Activated CD8-positive, alpha-beta memory T cell treated with anti-CD3 and anti-CD28 coated beads, Interleukin-2, amount 50 U/mL, for 48 hours (primary cell): ENCODE measurements at regions not wholly inside any gene's neighbourhood (a gene's known extent, or its start where the extent isn't known, plus 50 kb on each side); places are given as distances from the start of the nearest gene placed in this dataset.
"Not testable (repeated sequence)": the region's sequence is repeated elsewhere in the genome, so short reads cannot be mapped to it uniquely, and the experiment has no call there.

ENCODE experiments used
- DNase-seq: peaks from one replicate; pipeline ENCODE4 v3.0.0-alpha.2; 2020

DNA sequence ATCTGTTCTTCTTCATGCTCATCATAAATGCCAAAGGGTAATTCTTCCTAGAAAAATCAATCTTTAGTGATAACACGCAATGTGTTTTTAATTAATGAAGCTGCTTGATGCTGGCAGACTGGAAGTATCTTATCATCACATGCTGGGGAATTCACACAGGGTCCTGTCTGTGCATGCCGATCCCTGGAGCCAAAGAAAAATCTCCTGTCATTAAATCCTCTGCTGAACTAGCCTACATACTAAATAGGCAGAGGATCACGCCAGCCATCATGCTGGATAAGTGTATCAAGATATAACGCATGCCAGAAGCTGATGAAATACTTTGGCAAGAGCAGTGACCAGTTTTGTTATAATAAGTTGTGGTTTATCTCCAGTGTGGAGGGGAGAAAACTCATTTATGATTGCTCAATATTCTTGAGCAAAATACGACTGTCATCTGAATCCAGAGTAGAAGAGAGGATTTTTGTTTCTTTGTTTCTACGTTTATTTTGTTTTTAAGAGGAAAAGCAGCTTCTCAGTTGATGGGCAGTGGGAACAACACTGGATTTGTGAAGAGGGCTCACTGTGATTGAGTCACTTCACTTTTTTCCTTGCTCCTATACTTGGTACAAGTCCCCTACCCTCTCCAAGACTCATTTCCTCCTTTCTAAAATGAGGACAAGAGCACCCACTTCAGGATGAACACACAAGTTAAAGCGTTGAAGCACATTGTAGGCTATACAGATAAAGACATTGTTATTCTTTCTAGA lies 649.1 kb downstream of the TNS3 start:
- no peak for DNase-seq

DNA sequence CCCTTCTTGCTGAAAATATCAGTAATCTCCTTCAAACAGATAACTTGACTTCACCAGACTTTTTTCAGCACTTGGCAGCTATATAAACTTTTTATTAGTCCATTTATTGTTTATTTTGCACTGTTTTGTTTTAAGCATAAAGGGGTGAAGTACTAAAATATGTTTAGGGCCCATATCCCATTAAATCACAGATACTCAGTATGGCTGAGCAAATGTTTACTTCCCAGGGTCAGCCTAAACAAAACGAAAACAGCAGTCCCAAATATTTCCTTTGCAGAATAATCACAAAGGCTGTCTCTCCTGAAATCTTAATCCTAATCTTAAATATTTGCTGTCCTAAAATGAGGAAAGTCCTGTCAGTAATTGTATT lies 649.6 kb downstream of the TNS3 start:
- no peak for DNase-seq

DNA sequence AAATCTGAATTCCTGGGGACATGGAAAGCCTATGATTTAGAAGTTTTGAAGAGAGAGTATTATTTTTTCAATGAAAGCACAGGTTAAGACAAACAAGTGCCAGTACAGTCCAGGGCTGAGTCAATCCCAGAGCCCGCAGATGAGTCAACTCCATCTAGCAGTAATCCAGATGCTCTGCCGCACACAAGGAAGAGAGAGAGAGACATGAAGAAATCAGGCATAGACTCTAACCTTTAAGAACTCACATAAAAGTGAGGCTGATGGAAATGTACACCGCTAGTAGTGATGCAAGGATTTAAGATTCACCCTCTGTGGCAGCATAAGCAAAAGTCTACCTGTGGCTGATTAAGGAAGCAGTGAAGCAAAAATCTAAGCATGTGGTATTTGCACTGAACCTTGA lies 651.5 kb downstream of the TNS3 start:
- DNase-seq: no peak

DNA sequence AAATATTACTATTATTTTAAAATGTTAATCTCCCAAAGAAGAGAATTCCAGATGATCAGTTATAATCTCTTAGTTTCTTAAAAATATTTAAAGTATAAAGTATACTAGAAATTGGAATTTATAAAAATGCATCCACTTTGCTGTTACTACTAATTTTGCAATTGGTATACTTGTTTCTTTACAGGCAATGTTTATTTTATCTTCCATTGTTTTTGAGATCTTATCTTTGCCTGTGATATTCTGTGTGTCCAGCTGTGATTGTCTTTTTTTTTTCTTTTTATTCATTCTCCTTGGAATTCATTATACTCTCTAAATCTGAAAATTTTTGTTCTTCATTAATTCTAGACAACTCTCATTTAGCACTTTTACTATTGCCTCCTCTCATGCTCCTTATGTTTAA lies 652.6 kb downstream of the TNS3 start:
- DNase-seq: no peak

DNA sequence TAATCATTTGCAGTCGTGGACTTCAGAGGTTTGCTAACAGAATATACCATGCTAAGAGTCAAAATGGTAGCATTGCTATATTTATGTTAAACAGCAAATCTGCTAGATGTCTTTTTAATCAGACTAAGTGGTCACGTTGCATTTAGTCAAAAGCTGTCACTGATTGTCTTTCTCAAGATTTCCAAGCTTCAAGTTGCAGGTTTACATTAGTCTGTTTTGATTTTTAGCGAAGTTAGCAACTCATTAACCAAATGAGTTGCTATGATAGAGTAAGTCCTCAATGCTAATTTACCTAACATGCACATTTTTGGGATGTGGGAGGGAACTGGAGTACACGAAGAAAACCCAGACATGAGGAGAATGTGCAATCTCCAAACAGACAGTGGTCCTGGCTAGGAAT lies 653.2 kb downstream of the TNS3 start:
- no peak for DNase-seq

DNA sequence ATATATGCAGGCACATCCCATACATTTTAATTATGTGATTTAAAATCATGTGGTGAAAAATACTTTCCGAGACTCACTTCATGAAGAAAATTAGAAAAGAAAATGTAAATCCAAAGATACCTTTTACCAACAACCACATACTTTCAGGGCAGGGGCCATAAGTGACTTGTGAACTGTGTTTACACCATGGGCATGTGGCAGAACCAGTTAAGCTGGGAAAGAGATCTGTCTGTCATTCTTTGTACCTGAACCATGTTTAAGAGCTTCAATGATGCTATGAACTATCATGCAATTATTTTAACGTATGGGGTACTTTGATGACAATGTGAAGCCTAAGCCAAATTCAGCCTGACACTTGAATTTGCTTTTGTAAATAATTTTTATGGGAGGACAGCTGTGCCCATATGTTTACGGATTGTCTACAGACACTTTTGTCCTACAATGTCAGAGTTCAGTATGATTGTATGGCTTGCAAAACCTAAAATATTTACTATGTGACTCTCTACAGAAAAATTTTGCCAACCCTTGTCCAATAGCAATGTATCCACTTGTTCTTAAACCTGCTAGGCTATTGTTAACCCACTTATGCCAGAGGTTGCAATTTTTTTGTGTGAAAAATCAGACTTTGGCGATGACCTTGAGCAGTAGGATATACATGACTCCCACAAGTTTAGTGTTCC lies 654.6 kb downstream of the TNS3 start:
- DNase-seq: no peak

DNA sequence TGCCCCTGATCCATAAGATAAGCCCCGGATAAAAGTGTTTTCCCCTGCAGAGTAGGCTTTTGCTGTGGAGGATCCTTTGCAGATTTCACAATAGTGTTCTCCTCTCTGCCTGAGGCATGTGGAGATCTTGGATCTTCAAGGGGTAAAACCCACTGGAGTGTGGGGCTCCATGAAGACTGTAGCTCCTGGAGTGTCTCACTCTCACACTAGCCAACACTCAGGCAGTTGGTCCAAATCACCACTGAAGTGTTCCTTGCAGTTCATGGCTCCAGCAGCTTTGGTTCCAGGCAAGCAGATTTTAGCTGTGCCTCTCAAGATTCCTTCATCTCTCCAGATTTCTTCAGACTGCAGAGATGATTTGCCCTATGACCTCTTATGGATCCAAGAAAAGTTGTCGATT lies 665.3 kb downstream of the TNS3 start:
- DNase-seq: no peak

DNA sequence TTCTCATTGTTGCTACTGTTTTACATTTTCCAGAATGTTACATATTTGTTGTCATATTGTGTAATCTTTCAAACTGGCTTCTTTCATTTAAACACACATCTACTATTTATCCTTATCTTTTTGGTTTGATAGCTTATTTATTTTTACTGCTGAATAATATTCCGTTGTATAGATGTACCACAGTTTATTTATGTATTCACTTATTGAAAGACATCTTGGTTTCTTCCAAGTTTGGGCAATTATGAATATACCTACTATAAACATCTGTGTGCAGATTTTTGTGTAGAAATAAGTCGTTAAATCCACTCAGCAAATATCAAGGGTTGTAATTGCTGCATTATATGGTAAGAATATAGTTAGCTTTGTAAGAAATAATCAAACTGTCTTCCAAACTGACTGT lies 669.2 kb downstream of the TNS3 start:
- DNase-seq: no peak

DNA sequence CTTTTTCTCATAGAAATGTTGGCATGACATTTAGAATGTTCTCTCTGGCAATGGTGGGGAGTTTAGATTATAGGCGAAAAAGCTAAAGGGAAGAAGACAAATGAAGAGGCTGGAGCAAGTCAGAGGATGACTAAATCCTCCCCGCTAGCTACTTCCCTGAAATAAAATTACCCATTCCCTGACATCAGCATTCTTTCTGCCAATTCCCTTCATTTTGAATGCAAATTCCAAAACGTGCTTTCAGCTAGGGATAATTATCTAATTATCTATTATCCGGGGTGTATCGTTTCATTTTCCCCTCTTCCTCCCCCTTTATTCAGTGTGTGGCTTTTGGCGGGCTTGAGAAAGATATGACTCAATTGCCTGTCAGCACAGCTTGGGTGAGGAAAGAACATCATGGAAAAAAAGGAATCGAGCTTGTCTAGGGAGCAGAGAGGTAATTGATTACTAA lies 672.3 kb downstream of the TNS3 start:
- DNase-seq: no peak

DNA sequence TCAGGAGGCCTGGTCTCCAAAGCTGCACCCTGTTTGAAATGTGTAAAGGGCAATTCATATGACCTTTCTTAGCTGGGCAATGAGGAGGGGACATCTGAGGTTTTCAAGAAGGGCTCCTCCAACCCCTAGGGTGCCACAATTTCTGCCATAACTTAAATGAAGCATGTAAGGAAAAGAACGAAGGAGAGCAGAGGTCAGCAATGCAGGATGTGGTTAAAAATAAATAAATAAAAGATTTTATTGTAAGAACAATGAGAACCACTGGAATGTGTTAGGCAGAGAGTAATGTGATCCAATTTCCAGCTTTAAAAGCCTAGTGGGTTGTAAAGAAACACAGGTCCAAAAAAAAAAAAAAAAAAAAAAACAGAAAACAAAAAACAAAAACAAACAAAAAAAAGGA lies 673.1 kb downstream of the TNS3 start:
- DNase-seq: no peak

DNA sequence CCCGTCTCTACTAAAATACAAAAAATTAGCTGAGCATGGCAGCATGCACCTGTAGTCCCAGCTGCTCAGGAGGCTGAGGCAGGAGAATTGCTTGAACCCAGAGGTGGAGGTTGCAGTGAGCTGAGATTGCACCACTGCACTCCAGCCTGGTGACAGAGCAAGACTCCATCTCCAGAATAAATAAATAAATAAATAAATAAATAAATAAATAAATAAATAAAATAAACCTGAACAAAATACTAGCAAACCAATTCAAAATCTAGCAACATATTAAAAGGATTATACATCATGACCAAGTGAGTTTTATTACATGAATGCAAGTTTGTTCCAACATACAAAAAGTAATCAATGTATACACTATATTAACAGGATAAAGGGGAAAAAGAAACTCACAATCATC lies 677.4 kb downstream of the TNS3 start:
- not testable (repeated sequence) for DNase-seq

DNA sequence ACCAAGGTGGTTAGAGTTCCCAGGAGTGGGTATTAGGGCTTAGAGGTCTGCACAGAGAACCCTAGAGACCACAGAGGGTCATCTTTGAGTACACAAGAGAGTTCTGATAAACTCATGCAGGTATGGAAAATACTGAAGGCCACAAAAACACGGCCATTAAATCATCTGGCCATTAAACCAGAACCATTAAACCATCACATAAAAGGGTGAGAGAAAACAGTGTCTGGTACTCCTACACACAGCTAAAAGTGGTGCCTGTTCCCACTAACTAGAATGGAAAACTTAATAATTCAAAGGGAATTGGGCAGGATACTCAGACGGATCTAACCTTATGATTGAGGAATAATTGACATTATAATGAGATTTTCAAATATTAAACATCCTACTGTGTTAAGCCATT lies 679.4 kb downstream of the TNS3 start:
- DNase-seq: no peak

DNA sequence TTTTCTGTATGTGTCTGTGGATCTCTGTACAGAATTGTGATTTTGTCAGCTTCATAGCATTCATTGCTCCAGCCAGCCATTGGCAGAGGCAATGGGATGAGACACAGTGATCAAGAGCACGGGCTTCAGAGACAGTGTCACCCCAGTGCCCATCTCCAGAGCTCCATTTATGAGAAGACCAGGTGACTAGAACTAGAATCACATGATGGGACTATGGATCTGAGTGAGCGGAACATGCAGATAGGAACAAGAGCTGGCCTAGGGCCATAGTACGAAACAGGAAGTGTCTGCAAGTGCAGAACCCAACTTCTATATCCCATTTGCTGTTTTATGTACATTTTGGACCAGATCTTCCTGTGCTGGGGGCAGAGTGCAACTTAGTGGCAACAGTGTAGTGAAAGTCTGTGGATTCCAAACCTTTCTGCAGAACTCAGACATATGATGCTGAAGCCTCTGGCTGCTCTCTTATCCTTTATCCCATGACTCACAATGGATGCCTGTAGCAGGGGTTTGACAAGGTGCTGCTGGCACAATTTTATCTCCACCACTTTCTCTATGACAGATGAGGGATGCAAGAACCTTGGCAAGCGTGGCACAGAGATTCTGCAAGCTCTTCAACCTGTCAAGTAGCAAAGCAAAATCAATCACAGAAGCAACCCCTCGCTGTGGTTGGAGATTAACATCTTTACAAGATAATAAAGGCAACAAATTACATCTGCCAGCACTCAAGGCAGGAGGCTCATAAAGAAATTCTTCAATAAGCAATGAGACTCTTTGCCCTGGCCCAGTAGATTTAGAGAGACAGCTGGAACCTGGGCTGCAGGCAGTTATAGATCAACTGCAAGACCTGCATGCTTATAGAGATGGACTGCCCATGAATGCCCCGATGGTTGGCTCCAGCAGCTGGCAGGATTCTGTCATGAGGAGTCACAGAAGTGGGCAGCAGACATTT lies 681.3 kb downstream of the TNS3 start:
- DNase-seq: no peak

DNA sequence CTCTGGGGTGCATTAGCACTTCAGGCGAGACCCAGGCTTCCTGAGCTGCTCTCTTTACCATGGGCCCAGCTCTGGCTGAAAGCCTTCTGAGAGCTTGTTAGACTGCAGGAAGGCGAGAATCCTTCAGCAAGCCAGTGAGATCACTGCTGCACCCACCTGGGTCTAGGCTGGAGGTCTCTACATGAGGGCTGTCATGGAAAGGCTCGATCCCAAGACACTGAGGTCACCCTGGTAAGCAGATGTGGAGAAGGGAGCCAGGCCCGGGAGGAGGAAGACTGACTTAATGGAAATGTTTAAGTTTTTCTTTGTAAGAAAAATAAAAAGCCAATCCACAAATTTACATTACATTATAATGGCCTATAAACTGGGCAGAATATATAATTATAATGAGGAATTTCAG lies 684.5 kb downstream of the TNS3 start:
- no peak for DNase-seq

DNA sequence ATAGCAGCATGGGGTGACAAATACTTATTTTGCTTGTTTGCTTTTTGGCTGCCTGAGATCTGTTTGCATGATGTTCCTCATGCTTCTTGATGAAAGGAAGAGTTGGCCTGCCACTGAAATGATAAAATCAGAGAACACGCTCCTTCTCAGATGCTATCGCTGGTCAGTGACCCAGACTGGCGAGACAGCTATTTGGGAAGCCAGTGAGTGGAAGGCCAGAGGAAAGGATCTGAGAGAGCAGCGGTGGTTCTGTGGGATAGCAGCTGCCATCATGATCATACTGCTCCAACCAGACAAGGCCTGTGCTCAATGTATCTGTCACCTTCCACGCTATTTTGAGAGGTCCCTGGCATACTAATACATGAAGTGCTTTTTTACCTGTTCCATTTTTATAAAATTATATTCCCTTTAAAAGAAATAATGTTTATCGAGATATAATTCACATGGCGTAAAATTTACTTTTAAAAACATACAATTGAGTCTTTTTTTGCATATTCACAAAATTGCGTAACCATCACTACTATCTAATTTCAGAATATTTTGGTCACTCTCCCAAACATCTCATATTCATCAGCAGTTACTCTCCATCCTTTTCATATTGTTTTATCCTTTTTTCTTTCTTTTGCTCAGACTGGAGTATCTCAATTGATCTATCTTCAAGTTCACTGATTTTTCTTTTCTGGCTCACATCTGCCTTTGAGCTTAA lies 695.1 kb downstream of the TNS3 start:
- no peak for DNase-seq

DNA sequence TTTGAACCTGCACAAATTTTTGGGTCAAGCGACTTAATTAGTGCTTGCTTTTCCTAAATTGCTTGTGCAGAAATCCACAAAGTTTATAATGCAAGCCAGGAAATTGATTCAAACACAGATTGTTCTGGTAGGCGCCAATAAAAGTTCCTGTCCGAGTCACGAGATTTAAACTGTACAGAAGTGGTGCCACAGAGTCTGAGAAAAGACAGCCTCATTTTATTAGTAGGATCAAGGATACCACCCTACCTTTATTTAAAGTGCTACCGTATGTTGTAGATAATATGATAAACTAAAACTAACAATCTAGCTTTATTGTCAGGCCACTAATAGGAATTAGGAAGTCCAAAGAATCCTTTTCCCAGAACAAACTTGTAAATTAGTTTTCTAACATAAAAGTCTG lies 696.7 kb downstream of the TNS3 start:
- DNase-seq: no peak

DNA sequence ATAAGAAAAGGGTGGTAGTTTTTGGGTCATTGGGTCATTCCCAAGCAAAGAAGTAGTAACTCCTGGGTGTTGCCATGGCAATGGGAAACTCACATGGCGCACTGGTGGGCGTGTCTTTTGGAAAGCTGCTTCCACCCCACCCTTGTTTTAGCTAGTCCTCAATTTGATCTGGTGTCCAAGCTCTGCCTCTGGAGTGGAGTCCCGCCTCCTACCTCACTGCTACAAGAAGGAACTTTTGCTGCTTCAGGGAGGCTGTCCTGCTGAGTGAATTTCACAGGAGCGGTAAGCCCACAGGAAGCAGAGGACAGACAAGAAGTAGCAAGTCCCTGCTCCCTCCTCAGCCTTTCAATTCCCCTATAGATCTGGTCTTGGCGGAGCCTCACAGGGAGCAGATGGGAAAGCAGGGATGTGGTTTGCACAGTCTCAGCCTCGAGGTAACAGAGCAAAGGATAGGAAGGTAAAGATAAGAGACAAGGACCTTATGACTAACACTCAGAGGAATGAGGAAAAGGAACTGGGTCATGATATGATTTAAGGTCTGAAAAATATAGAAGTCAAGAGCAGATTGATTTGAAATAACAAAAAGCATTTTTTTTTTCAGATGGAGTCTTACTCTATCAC lies 700.3 kb downstream of the TNS3 start:
- DNase-seq: no peak

DNA sequence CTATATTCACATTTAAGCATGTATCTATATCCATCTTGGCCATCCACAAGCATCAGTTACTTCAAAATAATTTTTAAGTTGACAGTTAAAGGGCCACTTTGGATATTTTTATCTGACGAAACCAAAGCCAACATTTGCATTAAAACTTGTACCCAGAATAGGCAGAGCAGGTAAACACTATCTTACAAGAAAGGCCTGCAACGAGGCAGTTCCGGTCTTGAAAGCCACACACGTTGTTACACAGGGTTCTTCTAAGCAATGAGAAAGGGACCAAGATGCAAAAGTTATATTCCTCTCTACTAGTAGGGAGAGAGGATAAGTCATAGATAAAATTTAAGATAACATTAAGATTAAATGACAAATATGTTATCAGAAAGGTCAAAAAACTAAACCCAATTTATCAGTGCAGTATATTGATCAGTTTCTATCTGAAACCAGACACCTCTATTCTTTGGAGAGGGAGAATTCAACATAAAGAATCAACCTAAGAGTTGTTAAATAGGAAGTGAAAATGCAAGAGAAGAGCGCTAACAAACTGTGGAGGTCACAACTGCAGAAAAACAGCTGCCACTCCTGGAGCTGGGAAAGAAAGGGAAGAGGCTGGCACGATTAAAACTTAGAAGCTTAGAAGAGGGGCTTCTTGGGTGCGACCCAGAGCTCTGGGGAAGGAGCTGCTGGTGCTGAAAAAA lies 701.3 kb downstream of the TNS3 start:
- no peak for DNase-seq

DNA sequence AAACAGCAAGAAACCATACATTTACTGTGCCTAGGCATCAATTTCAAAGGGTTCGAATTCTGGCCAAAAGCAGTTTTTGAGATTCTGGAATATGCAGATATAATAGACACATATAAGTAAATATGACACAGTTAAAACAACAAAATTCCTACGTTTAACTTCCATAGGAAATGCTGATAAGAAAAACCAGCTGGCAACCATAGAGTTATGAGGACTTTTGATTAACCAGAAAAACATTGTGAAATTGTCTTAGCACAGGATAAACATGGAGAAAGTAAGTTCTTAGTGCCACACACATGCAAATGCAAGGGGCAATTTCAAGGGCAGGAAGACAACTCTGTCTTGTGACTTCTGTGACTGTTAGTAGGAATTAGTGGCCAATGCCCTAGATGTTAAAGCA lies 702.1 kb downstream of the TNS3 start:
- DNase-seq: no peak

DNA sequence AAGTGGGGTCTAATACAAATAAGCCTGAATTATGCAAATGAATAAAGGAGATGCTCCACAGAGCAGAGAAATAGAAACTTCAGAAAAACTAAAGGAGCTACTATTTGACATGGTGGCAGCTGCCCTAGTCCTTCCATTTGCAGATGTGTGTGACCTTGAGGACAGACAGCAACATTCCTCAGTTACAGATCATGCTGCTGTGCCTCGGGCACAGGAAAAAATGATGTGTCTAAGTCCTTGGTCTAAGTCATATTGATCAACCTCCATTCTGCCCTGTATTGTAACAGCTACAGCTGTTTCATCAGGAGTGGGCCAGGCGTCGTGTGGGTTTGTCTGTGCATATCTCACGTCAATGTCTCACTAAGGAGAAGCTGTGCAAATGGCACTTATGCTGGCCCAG lies 710.4 kb downstream of the TNS3 start:
- DNase-seq: no peak

DNA sequence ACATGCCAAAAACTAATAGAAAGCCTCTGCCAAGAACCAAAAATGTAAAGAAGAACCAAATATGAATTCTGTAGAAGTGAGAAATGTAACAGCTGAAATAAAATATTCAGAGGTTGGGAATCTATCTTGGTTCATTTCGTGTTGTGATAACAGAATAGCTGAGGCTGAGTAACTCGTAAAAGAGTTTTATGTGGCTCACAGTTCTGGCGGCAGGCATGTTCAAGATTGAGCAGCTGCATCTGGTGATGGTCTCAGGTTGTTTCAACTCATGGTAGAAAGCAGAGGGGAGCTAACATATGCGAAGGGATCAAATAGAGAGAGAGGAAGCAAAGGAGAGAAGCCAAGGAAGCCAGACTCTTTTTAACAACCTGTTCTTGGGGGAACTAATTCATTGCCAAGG lies 717.2 kb downstream of the TNS3 start:
- DNase-seq: no peak

DNA sequence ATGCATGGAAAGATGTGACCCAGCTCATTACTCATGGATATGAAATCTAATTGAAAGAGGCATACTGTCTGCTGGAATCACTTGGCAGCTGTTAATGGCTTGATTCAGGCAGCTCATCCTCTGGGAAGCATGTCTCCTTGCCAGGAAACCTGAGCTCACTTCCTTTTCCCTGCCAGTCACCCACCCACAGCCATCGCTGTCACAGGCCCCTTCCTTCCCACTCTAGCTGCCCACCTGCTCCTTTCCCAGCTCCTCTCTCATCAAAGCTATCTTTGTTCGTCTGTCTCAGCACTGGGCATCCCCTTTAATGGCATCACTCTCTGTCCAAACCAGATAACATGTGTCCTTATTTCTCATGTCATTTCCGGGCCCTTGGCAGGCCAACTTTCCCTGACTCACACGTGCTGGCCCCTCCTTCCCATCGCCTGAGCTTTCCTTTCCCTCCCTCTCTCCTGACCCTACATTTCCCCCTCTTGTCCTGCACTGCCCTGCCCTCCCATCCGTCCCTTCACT lies 721.9 kb downstream of the TNS3 start:
- no peak for DNase-seq
